A549 (cell line): ENCODE measurements at regions not wholly inside any gene's neighbourhood (a gene's known extent, or its start where the extent isn't known, plus 50 kb on each side); places are given as distances from the start of the nearest gene placed in this dataset.

Source experiments
- CTCF ChIP-seq: fragments of >200 bp; sonication (Bioruptor Twin); formaldehyde crosslinking; IDR thresholded peaks from 3 replicates; pipeline ENCODE4 v1.5.1; 2016
- ELK1 ChIP-seq: fragments of 150-350 bp; IDR thresholded peaks from 2 replicates; pipeline ENCODE4 v1.6.1; 2014; ENCODE audit warnings: low read depth, mild to moderate bottlenecking, low read length
- HOXA7 ChIP-seq: fragments of 250-450 bp; sonication (Bioruptor Pico); IDR thresholded peaks from 2 replicates; pipeline ENCODE4 v1.5.0; 2020; ENCODE audit warnings: mild to moderate bottlenecking, moderate library complexity
- JUN ChIP-seq, 2 experiments: fragments of >200 bp; sonication (Bioruptor Twin); formaldehyde crosslinking; IDR thresholded peaks; 2 replicates in 1 of 2; 3 replicates in 1 of 2; pipeline ENCODE4 v1.6.1; 2016 to 2017
- POLR2A ChIP-seq: IDR thresholded peaks from 2 replicates; pipeline ENCODE4 v1.6.1; 2012; ENCODE audit warnings: mild to moderate bottlenecking, low read length
- POLR2AphosphoS2 ChIP-seq: conservative IDR thresholded peaks from 2 replicates; pipeline ENCODE4 v1.6.1; 2012; ENCODE audit warnings: low read length, improper control_type of control experiment, inconsistent platforms
- RNF2 ChIP-seq: fragments of 200-600 bp; sonication (generic); IDR thresholded peaks from 2 replicates; pipeline ENCODE4 v1.6.1; 2016; ENCODE audit warnings: low read depth, mild to moderate bottlenecking, antibody characterized with exemption, moderate library complexity, borderline replicate concordance
- TFCP2L1 ChIP-seq: fragments of 250-450 bp; sonication (Bioruptor Pico); IDR thresholded peaks from 2 replicates; pipeline ENCODE4 v1.5.0; 2021; ENCODE audit warnings: mild to moderate bottlenecking

GRCh38 chr13:99634672-99635071, 133.4 kb downstream of the TM9SF2 start:
- no peak for TF ChIP-seq POLR2A
- TF ChIP-seq CTCF = no peak
- no peak for TF ChIP-seq JUN (IDR thresholded peaks at IDR 0.05)
- no peak for TF ChIP-seq RNF2
- no peak for TF ChIP-seq ELK1
- TF ChIP-seq POLR2AphosphoS2 = no peak
- no peak for TF ChIP-seq HOXA7 (CRISPR knock-in tag)
- no peak for TF ChIP-seq TFCP2L1
